SK-N-SH (cell line): ENCODE measurements at regions not wholly inside any gene's neighbourhood (a gene's known extent, or its start where the extent isn't known, plus 50 kb on each side); places are given as distances from the start of the nearest gene placed in this dataset.

Experiments
- CTCF ChIA-PET: fragments of 300-600, 350-600 bp; formaldehyde crosslinking; extraction: SDS; loops from one replicate; lab custom pipeline; 2021; lab: Yijun Ruan, JAX
- POLR2A ChIA-PET: fragments of 350-600 bp; sonication (Branson Sonifier 250); formaldehyde crosslinking; extraction: SDS; loops from one replicate; lab custom pipeline; 2020; ENCODE audit warnings: antibody characterized with exemption, inconsistent platforms; lab: Yijun Ruan, JAX
- DNase-seq: peaks from one replicate; pipeline ENCODE4 v3.0.0; 2012
- H2AFZ ChIP-seq: fragments of 200-600 bp; sonication (generic); 2 replicates; pipeline ENCODE4 v1.8.1; 2016; ENCODE audit warnings: antibody characterized with exemption, mild to moderate bottlenecking, low read depth
- H3F3A ChIP-seq: fragments of 200-600 bp; sonication (generic); replicated peaks from 2 replicates; pipeline ENCODE3; 2016; ENCODE audit warnings: antibody characterized with exemption, mild to moderate bottlenecking; ENCODE audit not compliant: insufficient read depth
- H3K27ac ChIP-seq, 2 experiments: fragments of 200-500 bp in 1 of 2; fragments of 200-600 bp in 1 of 2; sonication (Bioruptor generic) in 1 of 2; sonication (generic), shearing (Covaris generic) in 1 of 2; 2 replicates each; pipeline versions ENCODE4 v1.5.1 to v1.6.1; 2014 to 2016; ENCODE audit warnings: low read depth in 2 of 2, inconsistent platforms in 1 of 2, low read length in 1 of 2, mild to moderate bottlenecking in 1 of 2, mixed read lengths in 1 of 2
- H3K27me3 ChIP-seq: fragments of 200-600 bp; sonication (generic), shearing (Covaris generic); 2 replicates; pipeline ENCODE4 v1.6.1; 2016; ENCODE audit warnings: mixed run types; ENCODE audit not compliant: insufficient read depth
- H3K36me3 ChIP-seq, 2 experiments: fragments of 200-500 bp in 1 of 2; fragments of 200-600 bp in 1 of 2; sonication (Bioruptor generic) in 1 of 2; sonication (generic) in 1 of 2; replicated peaks in 1 of 2; 2 replicates each; pipeline versions ENCODE3 to v1.5.1; 2014 to 2016; ENCODE audit warnings: low read length in 1 of 2, mild to moderate bottlenecking in 1 of 2; ENCODE audit not compliant: insufficient read depth in 2 of 2, control insufficient read depth in 1 of 2
- H3K4me1 ChIP-seq, 2 experiments: fragments of 200-500 bp in 1 of 2; fragments of 200-600 bp in 1 of 2; sonication (Bioruptor generic) in 1 of 2; sonication (generic), shearing (Covaris generic) in 1 of 2; 2 replicates each; pipeline versions ENCODE4 v1.5.1 to v1.6.1; 2014 to 2016; ENCODE audit warnings: low read depth in 1 of 2, low read length in 1 of 2, mixed run types in 1 of 2; ENCODE audit not compliant: insufficient read depth in 2 of 2, control insufficient read depth in 1 of 2
- H3K4me2 ChIP-seq: fragments of 200-600 bp; sonication (generic), shearing (Covaris generic); 2 replicates; pipeline ENCODE4 v1.6.1; 2017; ENCODE audit warnings: mixed run types
- H3K4me3 ChIP-seq, 2 experiments: fragments of 200-500 bp in 1 of 2; fragments of 200-600 bp in 1 of 2; sonication (Bioruptor generic) in 1 of 2; sonication (generic), shearing (Covaris generic) in 1 of 2; 2 replicates each; pipeline versions ENCODE4 v1.5.1 to v1.8.1; 2014 to 2016; ENCODE audit warnings: low read depth in 2 of 2, inconsistent platforms in 1 of 2, low read length in 1 of 2, mild to moderate bottlenecking in 1 of 2, mixed read lengths in 1 of 2, moderate library complexity in 1 of 2
- H3K79me2 ChIP-seq: fragments of 200-600 bp; sonication (generic); 2 replicates; pipeline ENCODE4 v1.8.1; 2017; ENCODE audit warnings: mild to moderate bottlenecking; ENCODE audit not compliant: insufficient read depth
- H3K9ac ChIP-seq: fragments of 200-600 bp; sonication (generic); 2 replicates; pipeline ENCODE4 v1.6.1; 2017; ENCODE audit warnings: mixed run types
- H3K9me2 ChIP-seq: fragments of 200-600 bp; sonication (generic); 2 replicates; pipeline ENCODE4 v1.6.1; 2017; ENCODE audit warnings: mixed run types
- H3K9me3 ChIP-seq: fragments of 200-600 bp; sonication (generic); 2 replicates; pipeline ENCODE4 v1.6.1; 2017; ENCODE audit warnings: mixed run types, mild to moderate bottlenecking, moderate library complexity
- H4K20me1 ChIP-seq: fragments of 200-600 bp; sonication (generic); 2 replicates; pipeline ENCODE4 v1.6.1; 2017; ENCODE audit warnings: mild to moderate bottlenecking, mixed run types; ENCODE audit not compliant: insufficient read depth
- EP300 ChIP-seq, 2 experiments: IDR thresholded peaks; 2 replicates each; pipeline versions ENCODE4 v1.4.0 to v1.6.1; 2012; ENCODE audit warnings: borderline replicate concordance in 1 of 2, low read depth in 1 of 2, low read length in 1 of 2
- EZH2phosphoT487 ChIP-seq: fragments of 200-600 bp; sonication (generic); IDR thresholded peaks from 2 replicates; pipeline ENCODE4 v1.6.1; 2017; ENCODE audit warnings: low read depth, mixed run types, mild to moderate bottlenecking, antibody characterized with exemption, moderate library complexity, borderline replicate concordance
- FOSL2 ChIP-seq: IDR thresholded peaks from 2 replicates; pipeline ENCODE4 v1.4.0; 2012; ENCODE audit warnings: low read depth, mild to moderate bottlenecking, moderate library complexity, borderline replicate concordance
- GATA2 ChIP-seq: sonication (generic); formaldehyde crosslinking; IDR thresholded peaks from 2 replicates; pipeline ENCODE4 v1.5.0; 2020; ENCODE audit warnings: mild to moderate bottlenecking, missing genetic modification reagents
- RFX5 ChIP-seq: IDR thresholded peaks from 2 replicates; pipeline ENCODE4 v1.6.1; 2012; ENCODE audit warnings: mild to moderate bottlenecking, improper control_type of control experiment, low read length
- SIN3A ChIP-seq: IDR thresholded peaks from 2 replicates; pipeline ENCODE4 v1.6.1; 2012; ENCODE audit warnings: low read depth, mild to moderate bottlenecking, low read length, moderate library complexity, borderline replicate concordance
- TCF12 ChIP-seq: IDR thresholded peaks from 2 replicates; pipeline ENCODE4 v1.4.0; 2012
- TEAD4 ChIP-seq: IDR thresholded peaks from 2 replicates; pipeline ENCODE4 v1.4.0; 2012; ENCODE audit warnings: mild to moderate bottlenecking, borderline replicate concordance; ENCODE audit not compliant: insufficient read depth
- WGBS: methylation state at CpG from one replicate; pipeline ENCODE4 v1.1.6; 2017; ENCODE audit warnings: low lambda C conversion rate; 5-methylcytosine and 5-hydroxymethylcytosine counted together
- TF ChIP-seq, protein P1 (sequence below): fragments of 200-600 bp; sonication (generic); IDR thresholded peaks from 2 replicates; pipeline ENCODE4 v1.6.1; 2017; ENCODE audit warnings: antibody characterized with exemption, mild to moderate bottlenecking, moderate library complexity
- TF ChIP-seq, protein P2 (sequence below): IDR thresholded peaks from 2 replicates; pipeline ENCODE4 v1.4.0; 2012; ENCODE audit warnings: low read depth, borderline replicate concordance
- TF ChIP-seq, protein P3 (sequence below): fragments of 150-350 bp; IDR thresholded peaks from 2 replicates; pipeline ENCODE4 v1.6.1; 2016; ENCODE audit warnings: mild to moderate bottlenecking, low read depth, low read length
- TF ChIP-seq, protein P4 (sequence below): IDR thresholded peaks from 2 replicates; pipeline ENCODE4 v1.4.0; 2012; ENCODE audit warnings: low read depth, borderline replicate concordance

DNA sequence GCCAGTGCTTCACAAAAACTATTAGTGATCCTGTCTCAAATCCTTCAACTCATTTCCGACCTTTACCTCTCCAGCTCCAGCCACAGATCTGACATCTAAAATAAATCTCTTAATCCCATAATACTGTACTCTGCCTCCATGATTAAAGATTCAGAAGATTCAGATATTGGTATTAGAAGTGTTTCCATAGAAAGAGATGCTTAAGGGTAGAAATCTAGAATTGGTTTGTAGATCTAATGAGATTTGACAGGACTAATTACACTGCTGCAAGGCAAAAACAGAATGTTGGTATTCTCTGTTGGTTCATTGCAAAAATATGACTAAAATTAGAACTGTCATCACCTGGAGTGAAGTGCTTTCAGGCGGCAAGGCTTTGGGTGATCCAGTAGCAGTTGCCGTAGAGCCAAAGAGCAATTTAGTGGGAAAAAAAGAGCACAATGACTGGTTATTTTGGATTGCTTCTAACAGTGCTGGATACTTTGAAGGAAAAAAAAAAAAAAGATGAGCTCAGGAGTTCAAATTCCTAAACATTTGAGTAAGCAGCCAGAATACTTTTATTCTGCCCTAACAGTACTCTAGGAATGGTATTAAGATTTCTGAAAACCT lies 940.1 kb upstream of the SORCS1 start:
- H3K4me1 ChIP-seq = no peaks in the 10 kb centered on the region
- ChIA-PET POLR2A (no interaction called here), CTCF (no interaction called here)

More for the DNA sequence above, 940.1 kb upstream of the SORCS1 start:
- no peaks in the 10 kb centered on the region for H3K9me3 ChIP-seq
- no peak overlapping the region for H2AFZ ChIP-seq
- DNase-seq = no peak
- H3K4me2 ChIP-seq = no peak overlapping the region
- TF ChIP-seq EZH2phosphoT487 (no peak), FOSL2 (no peak), GATA2 (CRISPR knock-in tag) (no peak), SIN3A (no peak), TCF12 (no peak), EP300 (IDR thresholded peaks at IDR 0.05; ENCODE audit: borderline replicate concordance in 1 of 2, low read depth in 1 of 2, low read length in 1 of 2) (no peak), TEAD4 (no peak), RFX5 (no peak)
- TF ChIP-seq, protein P1, sequence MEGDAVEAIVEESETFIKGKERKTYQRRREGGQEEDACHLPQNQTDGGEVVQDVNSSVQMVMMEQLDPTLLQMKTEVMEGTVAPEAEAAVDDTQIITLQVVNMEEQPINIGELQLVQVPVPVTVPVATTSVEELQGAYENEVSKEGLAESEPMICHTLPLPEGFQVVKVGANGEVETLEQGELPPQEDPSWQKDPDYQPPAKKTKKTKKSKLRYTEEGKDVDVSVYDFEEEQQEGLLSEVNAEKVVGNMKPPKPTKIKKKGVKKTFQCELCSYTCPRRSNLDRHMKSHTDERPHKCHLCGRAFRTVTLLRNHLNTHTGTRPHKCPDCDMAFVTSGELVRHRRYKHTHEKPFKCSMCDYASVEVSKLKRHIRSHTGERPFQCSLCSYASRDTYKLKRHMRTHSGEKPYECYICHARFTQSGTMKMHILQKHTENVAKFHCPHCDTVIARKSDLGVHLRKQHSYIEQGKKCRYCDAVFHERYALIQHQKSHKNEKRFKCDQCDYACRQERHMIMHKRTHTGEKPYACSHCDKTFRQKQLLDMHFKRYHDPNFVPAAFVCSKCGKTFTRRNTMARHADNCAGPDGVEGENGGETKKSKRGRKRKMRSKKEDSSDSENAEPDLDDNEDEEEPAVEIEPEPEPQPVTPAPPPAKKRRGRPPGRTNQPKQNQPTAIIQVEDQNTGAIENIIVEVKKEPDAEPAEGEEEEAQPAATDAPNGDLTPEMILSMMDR = no peak
- TF ChIP-seq, protein P2, sequence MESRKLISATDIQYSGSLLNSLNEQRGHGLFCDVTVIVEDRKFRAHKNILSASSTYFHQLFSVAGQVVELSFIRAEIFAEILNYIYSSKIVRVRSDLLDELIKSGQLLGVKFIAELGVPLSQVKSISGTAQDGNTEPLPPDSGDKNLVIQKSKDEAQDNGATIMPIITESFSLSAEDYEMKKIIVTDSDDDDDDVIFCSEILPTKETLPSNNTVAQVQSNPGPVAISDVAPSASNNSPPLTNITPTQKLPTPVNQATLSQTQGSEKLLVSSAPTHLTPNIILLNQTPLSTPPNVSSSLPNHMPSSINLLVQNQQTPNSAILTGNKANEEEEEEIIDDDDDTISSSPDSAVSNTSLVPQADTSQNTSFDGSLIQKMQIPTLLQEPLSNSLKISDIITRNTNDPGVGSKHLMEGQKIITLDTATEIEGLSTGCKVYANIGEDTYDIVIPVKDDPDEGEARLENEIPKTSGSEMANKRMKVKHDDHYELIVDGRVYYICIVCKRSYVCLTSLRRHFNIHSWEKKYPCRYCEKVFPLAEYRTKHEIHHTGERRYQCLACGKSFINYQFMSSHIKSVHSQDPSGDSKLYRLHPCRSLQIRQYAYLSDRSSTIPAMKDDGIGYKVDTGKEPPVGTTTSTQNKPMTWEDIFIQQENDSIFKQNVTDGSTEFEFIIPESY = no peak
- TF ChIP-seq, protein P3, sequence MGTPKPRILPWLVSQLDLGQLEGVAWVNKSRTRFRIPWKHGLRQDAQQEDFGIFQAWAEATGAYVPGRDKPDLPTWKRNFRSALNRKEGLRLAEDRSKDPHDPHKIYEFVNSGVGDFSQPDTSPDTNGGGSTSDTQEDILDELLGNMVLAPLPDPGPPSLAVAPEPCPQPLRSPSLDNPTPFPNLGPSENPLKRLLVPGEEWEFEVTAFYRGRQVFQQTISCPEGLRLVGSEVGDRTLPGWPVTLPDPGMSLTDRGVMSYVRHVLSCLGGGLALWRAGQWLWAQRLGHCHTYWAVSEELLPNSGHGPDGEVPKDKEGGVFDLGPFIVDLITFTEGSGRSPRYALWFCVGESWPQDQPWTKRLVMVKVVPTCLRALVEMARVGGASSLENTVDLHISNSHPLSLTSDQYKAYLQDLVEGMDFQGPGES = no peak
- TF ChIP-seq, protein P4, sequence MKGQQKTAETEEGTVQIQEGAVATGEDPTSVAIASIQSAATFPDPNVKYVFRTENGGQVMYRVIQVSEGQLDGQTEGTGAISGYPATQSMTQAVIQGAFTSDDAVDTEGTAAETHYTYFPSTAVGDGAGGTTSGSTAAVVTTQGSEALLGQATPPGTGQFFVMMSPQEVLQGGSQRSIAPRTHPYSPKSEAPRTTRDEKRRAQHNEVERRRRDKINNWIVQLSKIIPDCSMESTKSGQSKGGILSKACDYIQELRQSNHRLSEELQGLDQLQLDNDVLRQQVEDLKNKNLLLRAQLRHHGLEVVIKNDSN = no peak
- no peaks in the 10 kb centered on the region for H3K27me3 ChIP-seq
- no peak overlapping the region for H3K4me3 ChIP-seq
- H3K9ac ChIP-seq = no peak overlapping the region
- H4K20me1 ChIP-seq = no peaks in the 10 kb centered on the region
- H3K79me2 ChIP-seq = no peaks in the 10 kb centered on the region
- no peaks in the 10 kb centered on the region for H3K36me3 ChIP-seq
- WGBS = 56% methylated on average over 3 of the region's 3 CpGs
- no peak overlapping the region for H3K27ac ChIP-seq
- H3F3A ChIP-seq = no peaks in the 10 kb centered on the region
- no peaks in the 10 kb centered on the region for H3K9me2 ChIP-seq
